ENCODE measurements at regions not wholly inside any gene's neighbourhood (a gene's known extent, or its start where the extent isn't known, plus 50 kb on each side); places are given as distances from the start of the nearest gene placed in this dataset.

- DNase-seq (ENCODE audit: low spot score), result peak; percentile 4
Measured at GRCh38 chr21:27759820-27760219, 792.9 kb upstream of the ADAMTS5 start.

- peak; percentile 9 for DNase-seq (ENCODE audit: low spot score)
Measured at GRCh38 chr21:27759091-27759659, 792.3 kb upstream of the ADAMTS5 start.

- no peak for DNase-seq (ENCODE audit: low spot score)
Measured at GRCh38 chr21:27756191-27756590, 789.3 kb upstream of the ADAMTS5 start.

GRCh38 chr21:27743971-27744564 is 777.2 kb upstream of the ADAMTS5 start:
- no peak for DNase-seq (ENCODE audit: low spot score)

- DNase-seq (ENCODE audit: low spot score), result no peak
Measured at GRCh38 chr21:27741736-27742135, 774.8 kb upstream of the ADAMTS5 start.

- no peak for DNase-seq (ENCODE audit: low spot score)
Measured at GRCh38 chr21:27740084-27740483, 773.2 kb upstream of the ADAMTS5 start.

GRCh38 chr21:27739187-27739586 is 772.3 kb upstream of the ADAMTS5 start:
- no peak for DNase-seq (ENCODE audit: low spot score)

- no peak for DNase-seq (ENCODE audit: low spot score)
Measured at GRCh38 chr21:27735699-27736098, 768.8 kb upstream of the ADAMTS5 start.

- peak; percentile 42 for DNase-seq (ENCODE audit: low spot score)
Measured at GRCh38 chr21:27734146-27734545, 767.3 kb upstream of the ADAMTS5 start.

GRCh38 chr21:27725916-27726315 is 759.0 kb upstream of the ADAMTS5 start:
- no peak for DNase-seq (ENCODE audit: low spot score)

GRCh38 chr21:27722095-27722494 is 755.2 kb upstream of the ADAMTS5 start:
- peak; percentile 75 for DNase-seq (ENCODE audit: low spot score)

GRCh38 chr21:27721675-27722074 is 754.8 kb upstream of the ADAMTS5 start:
- DNase-seq (ENCODE audit: low spot score), result no peak

- no peak for DNase-seq (ENCODE audit: low spot score)
Measured at GRCh38 chr21:27719226-27719625, 752.3 kb upstream of the ADAMTS5 start.

GRCh38 chr21:27715131-27715530 is 748.2 kb upstream of the ADAMTS5 start:
- DNase-seq (ENCODE audit: low spot score), result no peak

- DNase-seq (ENCODE audit: low spot score), result no peak
Measured at GRCh38 chr21:27713154-27714109, 746.5 kb upstream of the ADAMTS5 start.

- DNase-seq (ENCODE audit: low spot score), result no peak
Measured at GRCh38 chr21:27704567-27705166, 737.8 kb upstream of the ADAMTS5 start.

GRCh38 chr21:27703791-27704190 is 736.9 kb upstream of the ADAMTS5 start:
- DNase-seq (ENCODE audit: low spot score), result no peak

GRCh38 chr21:27700974-27701614 is 734.2 kb upstream of the ADAMTS5 start:
- peak; percentile 87 for DNase-seq (ENCODE audit: low spot score)

GRCh38 chr21:27695246-27695645 is 728.4 kb upstream of the ADAMTS5 start:
- no peak for DNase-seq (ENCODE audit: low spot score)

GRCh38 chr21:27694667-27695066 is 727.8 kb upstream of the ADAMTS5 start:
- peak; percentile 39 for DNase-seq (ENCODE audit: low spot score)

GRCh38 chr21:27693376-27693775 is 726.5 kb upstream of the ADAMTS5 start:
- peak; percentile 87 for DNase-seq (ENCODE audit: low spot score)

- no peak for DNase-seq (ENCODE audit: low spot score)
Measured at GRCh38 chr21:27691516-27691915, 724.6 kb upstream of the ADAMTS5 start.
